CD4-positive, CD25-positive, alpha-beta regulatory T cell (primary cell): ENCODE measurements at regions not wholly inside any gene's neighbourhood (a gene's known extent, or its start where the extent isn't known, plus 50 kb on each side); places are given as distances from the start of the nearest gene placed in this dataset.

ENCODE experiments used
- ATAC-seq, 2 donors: fragments of 150-1000 bp; cut with Tn5 transposase; one replicate each; pipeline ENCODE4 v1.10.0; 2021; ENCODE audit warnings: low read depth in 2 of 2, moderate number of reproducible peaks in 2 of 2, moderate library complexity in 1 of 2
- DNase-seq, 3 donors: peaks; one replicate each; pipeline versions ENCODE4 v3.0.0 to v3.0.0-alpha.2; 2012 to 2022; ENCODE audit warnings: mixed read lengths in 1 of 3
- H3K27ac ChIP-seq: one replicate; pipeline ENCODE4 v1.7.0; 2013; ENCODE audit warnings: mild to moderate bottlenecking, low read length; ENCODE audit not compliant: insufficient read depth, poor library complexity, severe bottlenecking
- H3K27me3 ChIP-seq: one replicate; pipeline ENCODE4 v1.7.0; 2013; ENCODE audit warnings: low read length; ENCODE audit not compliant: control insufficient read depth, insufficient read depth
- H3K36me3 ChIP-seq: one replicate; pipeline ENCODE4 v1.7.0; 2013; ENCODE audit warnings: mild to moderate bottlenecking, low read length, moderate library complexity; ENCODE audit not compliant: control insufficient read depth, insufficient read depth
- H3K4me1 ChIP-seq: 2 replicates; pipeline ENCODE4 v1.7.0; 2013; ENCODE audit warnings: mild to moderate bottlenecking, low read length; ENCODE audit not compliant: insufficient read depth, control insufficient read depth, poor library complexity, severe bottlenecking
- H3K4me3 ChIP-seq: one replicate; pipeline ENCODE4 v1.7.0; 2013; ENCODE audit warnings: low read depth, mild to moderate bottlenecking, low read length, moderate library complexity
- H3K9me3 ChIP-seq, 2 experiments: 1 replicate in 1 of 2; 2 replicates in 1 of 2; pipeline ENCODE4 v1.7.0; 2013; ENCODE audit warnings: low read length in 2 of 2, mild to moderate bottlenecking in 1 of 2, moderate library complexity in 1 of 2; ENCODE audit not compliant: control insufficient read depth in 2 of 2
- H3K27ac Mint-ChIP-seq, 3 donors: one replicate each; pipeline ENCODE4 v1.8.0; 2020 to 2022; ENCODE audit warnings: mild to moderate bottlenecking in 3 of 3, mixed read lengths in 3 of 3, moderate library complexity in 2 of 3
- H3K27me3 Mint-ChIP-seq: one replicate; pipeline ENCODE4 v1.8.0; 2022; ENCODE audit warnings: mild to moderate bottlenecking, mixed read lengths
- H3K36me3 Mint-ChIP-seq: one replicate; pipeline ENCODE4 v1.8.0; 2020; ENCODE audit warnings: mixed read lengths
- H3K4me1 Mint-ChIP-seq, 4 donors: one replicate each; pipeline ENCODE4 v1.8.0; 2020 to 2022; ENCODE audit warnings: mixed read lengths in 4 of 4, mild to moderate bottlenecking in 1 of 4
- H3K4me3 Mint-ChIP-seq, 4 donors: one replicate each; pipeline ENCODE4 v1.8.0; 2020 to 2022; ENCODE audit warnings: mild to moderate bottlenecking in 4 of 4, mixed read lengths in 4 of 4, moderate library complexity in 3 of 4
- H3K9me3 Mint-ChIP-seq, 7 donors: one replicate each; pipeline ENCODE4 v1.8.0; 2020 to 2022; ENCODE audit warnings: mixed read lengths in 7 of 7, mild to moderate bottlenecking in 3 of 7, moderate library complexity in 2 of 7

GRCh38 chr9:16025627-16026026 lies 472.8 kb downstream of the CCDC171 start:
- ATAC-seq: no peak
- H3K36me3 Mint-ChIP-seq: no peaks in the 10 kb centered on the region

GRCh38 chr9:16026886-16027285 lies 474.0 kb downstream of the CCDC171 start:
- Mint-ChIP-seq H3K36me3 (no peaks in the 10 kb centered on the region), H3K27me3 (no peaks in the 10 kb centered on the region), H3K27ac (no peak overlapping the region), H3K4me3 (no peak overlapping the region), H3K9me3 (peaks cover 0 to 4% (median 0%) of the 10 kb centered on the region in 7 donors), H3K4me1 (no peaks in the 10 kb centered on the region)
- DNase-seq: no peak
- ATAC-seq: no peak
- no peaks in the 10 kb centered on the region for H3K27me3 ChIP-seq
- no peaks in the 10 kb centered on the region for H3K9me3 ChIP-seq
- H3K4me1 ChIP-seq: no peaks in the 10 kb centered on the region
- no peaks in the 10 kb centered on the region for H3K36me3 ChIP-seq
- H3K27ac ChIP-seq: no peak overlapping the region
- no peak overlapping the region for H3K4me3 ChIP-seq

More at GRCh38 chr9:16025627-16026026, 472.8 kb downstream of the CCDC171 start:
- Histone ChIP-seq H3K4me1 (no peaks in the 10 kb centered on the region), H3K27ac (no peak overlapping the region), H3K4me3 (no peak overlapping the region), H3K27me3 (no peaks in the 10 kb centered on the region), H3K36me3 (no peaks in the 10 kb centered on the region), H3K9me3 (no peaks in the 10 kb centered on the region)
- H3K27ac Mint-ChIP-seq: no peak overlapping the region
- peaks cover 0 to 4% (median 1%) of the 10 kb centered on the region in 7 donors for H3K9me3 Mint-ChIP-seq
- H3K4me3 Mint-ChIP-seq: no peak overlapping the region
- DNase-seq: no peak
- no peaks in the 10 kb centered on the region for H3K4me1 Mint-ChIP-seq
- no peaks in the 10 kb centered on the region for H3K27me3 Mint-ChIP-seq

GRCh38 chr9:16028548-16028947 lies 475.7 kb downstream of the CCDC171 start:
- H3K27ac ChIP-seq: no peak overlapping the region
- H3K9me3 Mint-ChIP-seq: peaks cover 0 to 3% (median 0%) of the 10 kb centered on the region in 7 donors
- H3K4me1 ChIP-seq: no peaks in the 10 kb centered on the region

GRCh38 chr9:16029046-16029615 lies 476.3 kb downstream of the CCDC171 start:
- Mint-ChIP-seq H3K4me1 (no peaks in the 10 kb centered on the region), H3K27ac (no peak overlapping the region), H3K36me3 (no peaks in the 10 kb centered on the region), H3K9me3 (peaks cover 0 to 4% (median 0%) of the 10 kb centered on the region in 7 donors), H3K4me3 (no peak overlapping the region), H3K27me3 (no peaks in the 10 kb centered on the region)
- Histone ChIP-seq H3K9me3 (no peaks in the 10 kb centered on the region), H3K4me3 (no peak overlapping the region), H3K4me1 (no peaks in the 10 kb centered on the region), H3K27me3 (no peaks in the 10 kb centered on the region), H3K36me3 (no peaks in the 10 kb centered on the region), H3K27ac (no peak overlapping the region)
- ATAC-seq: no peak
- DNase-seq: no peak

More at GRCh38 chr9:16028548-16028947, 475.7 kb downstream of the CCDC171 start:
- no peaks in the 10 kb centered on the region for H3K4me1 Mint-ChIP-seq
- Histone ChIP-seq H3K4me3 (no peak overlapping the region), H3K27me3 (no peaks in the 10 kb centered on the region), H3K36me3 (no peaks in the 10 kb centered on the region), H3K9me3 (no peaks in the 10 kb centered on the region)
- H3K36me3 Mint-ChIP-seq: no peaks in the 10 kb centered on the region
- no peaks in the 10 kb centered on the region for H3K27me3 Mint-ChIP-seq
- ATAC-seq (no peak), DNase-seq (no peak)
- no peak overlapping the region for H3K4me3 Mint-ChIP-seq
- no peak overlapping the region for H3K27ac Mint-ChIP-seq

- Mint-ChIP-seq H3K4me3 (no peak overlapping the region), H3K27me3 (no peaks in the 10 kb centered on the region), H3K4me1 (no peaks in the 10 kb centered on the region), H3K36me3 (no peaks in the 10 kb centered on the region), H3K27ac (no peak overlapping the region), H3K9me3 (peaks cover 0 to 2% (median 0%) of the 10 kb centered on the region in 7 donors)
- H3K36me3 ChIP-seq: no peaks in the 10 kb centered on the region
- ATAC-seq (no peak), DNase-seq (no peak)
- no peaks in the 10 kb centered on the region for H3K4me1 ChIP-seq
- H3K27me3 ChIP-seq: no peaks in the 10 kb centered on the region
- H3K9me3 ChIP-seq: no peaks in the 10 kb centered on the region
- no peak overlapping the region for H3K4me3 ChIP-seq
- H3K27ac ChIP-seq: no peak overlapping the region
These were observed 477.0 kb downstream of the CCDC171 start for GRCh38 chr9:16029796-16030363.

- Mint-ChIP-seq H3K27me3 (no peaks in the 10 kb centered on the region), H3K4me1 (no peaks in the 10 kb centered on the region), H3K9me3 (peaks cover 0 to 4% (median 0%) of the 10 kb centered on the region in 7 donors), H3K36me3 (no peaks in the 10 kb centered on the region), H3K4me3 (no peak overlapping the region), H3K27ac (no peak overlapping the region)
- Histone ChIP-seq H3K27ac (no peak overlapping the region), H3K4me3 (no peak overlapping the region), H3K36me3 (no peaks in the 10 kb centered on the region), H3K4me1 (no peaks in the 10 kb centered on the region), H3K27me3 (no peaks in the 10 kb centered on the region), H3K9me3 (no peaks in the 10 kb centered on the region)
- DNase-seq: peak in 1 of 3 donors; percentile 1
- ATAC-seq: no peak
These were observed 477.8 kb downstream of the CCDC171 start for GRCh38 chr9:16030528-16031185.

- Mint-ChIP-seq H3K9me3 (peaks cover 0 to 4% (median 0%) of the 10 kb centered on the region in 7 donors), H3K4me1 (no peaks in the 10 kb centered on the region), H3K27ac (no peak overlapping the region), H3K36me3 (no peaks in the 10 kb centered on the region), H3K27me3 (no peaks in the 10 kb centered on the region), H3K4me3 (no peak overlapping the region)
- ATAC-seq: no peak
- no peak overlapping the region for H3K4me3 ChIP-seq
- H3K36me3 ChIP-seq: no peaks in the 10 kb centered on the region
- H3K4me1 ChIP-seq: no peaks in the 10 kb centered on the region
- H3K27me3 ChIP-seq: no peaks in the 10 kb centered on the region
- no peak for DNase-seq
- H3K9me3 ChIP-seq: no peaks in the 10 kb centered on the region
- no peak overlapping the region for H3K27ac ChIP-seq
These were observed 478.6 kb downstream of the CCDC171 start for GRCh38 chr9:16031486-16031885.

GRCh38 chr9:16031971-16032370 lies 479.1 kb downstream of the CCDC171 start:
- ATAC-seq: no peak
- no peak overlapping the region for H3K27ac Mint-ChIP-seq

More at GRCh38 chr9:16031971-16032370, 479.1 kb downstream of the CCDC171 start:
- no peak for DNase-seq
- no peaks in the 10 kb centered on the region for H3K4me1 ChIP-seq
- H3K36me3 ChIP-seq: no peaks in the 10 kb centered on the region
- H3K27me3 Mint-ChIP-seq: no peaks in the 10 kb centered on the region
- H3K9me3 ChIP-seq: no peaks in the 10 kb centered on the region
- H3K4me3 ChIP-seq: no peak overlapping the region
- H3K27ac ChIP-seq: no peak overlapping the region
- no peaks in the 10 kb centered on the region for H3K27me3 ChIP-seq
- no peaks in the 10 kb centered on the region for H3K4me1 Mint-ChIP-seq
- peaks cover 0 to 4% (median 0%) of the 10 kb centered on the region in 7 donors for H3K9me3 Mint-ChIP-seq
- no peak overlapping the region for H3K4me3 Mint-ChIP-seq
- no peaks in the 10 kb centered on the region for H3K36me3 Mint-ChIP-seq
